GM18499 (cell line): ENCODE measurements at regions not wholly inside any gene's neighbourhood (a gene's known extent, or its start where the extent isn't known, plus 50 kb on each side); places are given as distances from the start of the nearest gene placed in this dataset.

Experiments
- ATAC-seq: cut with Tn5 transposase; IDR thresholded peaks from one replicate; pipeline ENCODE4 v1.9.1; 2021; ENCODE audit warnings: moderate number of reproducible peaks; ENCODE audit not compliant: insufficient read depth, unreplicated experiment

DNA sequence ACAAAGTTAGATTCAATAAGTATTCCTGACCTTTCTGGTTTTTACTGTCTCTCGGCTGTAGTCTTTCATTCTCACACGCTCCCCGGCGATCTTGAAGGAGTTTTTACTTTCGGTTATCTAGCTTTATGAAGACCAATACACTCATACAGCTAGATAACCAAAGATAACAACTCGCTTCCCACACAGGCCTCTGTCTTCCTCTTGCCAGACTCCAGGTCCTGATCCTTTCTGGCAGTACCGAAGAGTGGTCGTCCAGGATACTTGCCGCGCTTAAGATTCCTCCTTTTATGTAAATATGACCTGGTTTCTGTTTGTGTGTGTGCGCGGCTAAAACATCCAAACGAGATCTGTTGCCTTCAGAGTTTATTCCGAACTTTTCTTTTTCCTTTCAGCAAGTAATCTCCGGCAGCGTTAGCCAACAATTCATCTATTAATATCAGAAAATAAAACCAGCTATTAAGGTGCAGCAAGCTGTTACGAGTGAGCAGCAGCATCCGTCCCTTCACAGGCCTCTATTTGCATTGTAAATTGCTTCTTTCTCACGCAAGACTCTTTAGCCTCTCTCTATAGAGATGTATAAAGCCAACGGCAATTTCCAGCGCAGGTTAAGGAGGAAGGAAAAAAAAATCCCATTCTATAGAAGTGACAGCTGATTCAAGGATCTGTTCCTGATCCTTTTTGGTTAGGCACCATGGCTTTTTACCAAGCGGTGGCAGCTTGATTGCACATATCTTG, 216.1 kb downstream of the MEF2C start:
- peak; percentile 59 for ATAC-seq

DNA sequence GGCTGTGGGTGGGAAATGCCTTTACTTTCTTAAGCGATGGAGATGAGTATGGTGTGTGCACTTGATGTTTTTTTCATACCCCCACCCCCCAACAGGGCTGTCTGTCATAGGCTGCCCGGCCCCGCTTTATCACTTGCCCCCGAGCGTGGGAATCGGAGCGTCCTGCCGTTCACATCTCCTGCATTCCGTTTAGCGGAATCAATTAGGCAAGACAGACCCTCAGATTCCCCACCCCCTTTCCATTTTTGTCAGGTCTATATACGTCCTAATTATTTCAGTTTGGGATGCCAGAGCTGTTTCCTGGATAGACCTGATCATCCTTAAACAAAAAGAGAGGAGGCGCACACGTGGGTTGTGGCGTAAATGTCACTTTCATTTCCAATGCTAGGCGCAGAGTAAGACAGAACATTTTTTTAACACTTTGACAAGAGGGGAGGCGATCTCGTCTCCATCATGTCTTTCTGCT, 217.2 kb downstream of the MEF2C start:
- ATAC-seq, result no peak

DNA sequence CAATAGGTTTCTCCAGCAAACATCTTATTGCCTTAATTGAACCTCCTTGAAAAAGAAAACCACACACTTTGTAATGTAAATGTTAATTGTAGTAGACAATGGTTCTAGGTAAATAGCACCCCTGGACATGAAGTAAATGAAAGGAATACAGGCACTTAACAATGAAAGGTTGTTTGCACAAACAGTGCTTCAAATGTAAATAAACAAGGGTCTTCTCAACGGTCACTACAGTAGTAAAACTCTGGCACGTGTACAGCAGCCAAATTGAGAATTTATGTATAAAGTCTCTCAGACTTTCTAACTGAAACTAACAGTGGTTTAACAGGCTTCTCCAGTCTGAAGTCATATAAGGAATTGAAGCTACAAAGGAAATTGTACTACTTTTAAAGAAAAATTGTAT, 218.3 kb downstream of the MEF2C start:
- ATAC-seq, result no peak

DNA sequence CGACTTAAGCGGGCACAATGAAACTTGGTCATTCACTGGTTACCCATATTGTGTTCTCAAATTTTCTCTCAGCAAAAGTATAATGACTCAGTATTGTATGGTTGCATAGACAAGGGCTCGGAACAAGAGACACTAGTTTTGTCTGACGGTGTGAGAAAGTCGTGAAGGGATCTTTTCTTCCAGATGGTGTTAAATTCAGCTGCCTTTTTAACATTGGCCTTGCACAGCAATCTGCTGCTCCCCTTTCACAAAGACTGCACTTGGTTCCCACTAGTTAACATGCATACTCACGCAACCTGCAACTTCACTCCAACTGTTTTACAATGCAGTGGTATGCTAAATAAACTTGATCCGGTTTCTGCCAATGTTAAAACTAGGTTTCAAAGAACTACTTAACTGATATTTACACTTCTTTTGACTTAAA, 219.2 kb downstream of the MEF2C start:
- ATAC-seq, result no peak

DNA sequence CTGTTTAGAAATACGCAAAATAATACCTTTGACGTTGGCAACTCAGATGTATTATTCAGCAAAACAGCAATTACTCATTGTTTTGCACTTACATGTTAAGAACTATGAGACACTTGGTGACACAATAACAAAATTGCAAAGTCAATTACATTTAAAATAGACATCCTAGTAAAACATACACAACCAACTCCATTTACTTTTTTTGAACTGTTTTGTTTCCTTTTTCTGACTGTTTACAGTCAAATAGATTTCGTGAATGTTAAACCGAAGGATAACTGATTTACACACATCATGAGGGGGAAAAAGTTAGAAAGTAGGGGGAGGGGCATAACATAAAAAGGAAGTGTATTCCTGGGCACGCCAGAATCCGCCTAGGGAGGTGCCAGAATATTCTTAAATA, 220.1 kb downstream of the MEF2C start:
- ATAC-seq, result no peak

DNA sequence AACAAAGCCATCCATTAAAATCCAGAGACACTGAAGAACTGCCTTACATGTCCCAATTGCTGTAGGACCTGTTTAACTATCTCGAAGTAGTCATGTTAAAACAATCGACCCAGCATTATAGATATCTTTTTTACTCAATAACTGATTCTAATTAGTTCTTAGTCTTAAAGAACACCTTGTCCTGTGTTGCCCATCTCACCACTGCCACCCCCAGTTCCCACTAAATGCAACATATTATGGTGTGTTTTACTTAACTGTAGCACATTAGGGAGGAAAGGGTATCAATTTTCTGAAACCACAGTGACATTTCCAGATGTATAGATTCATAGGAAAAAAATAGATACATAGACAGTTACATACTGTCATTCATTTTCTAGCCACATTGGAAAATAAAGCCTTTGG, 221.2 kb downstream of the MEF2C start:
- ATAC-seq, result no peak

DNA sequence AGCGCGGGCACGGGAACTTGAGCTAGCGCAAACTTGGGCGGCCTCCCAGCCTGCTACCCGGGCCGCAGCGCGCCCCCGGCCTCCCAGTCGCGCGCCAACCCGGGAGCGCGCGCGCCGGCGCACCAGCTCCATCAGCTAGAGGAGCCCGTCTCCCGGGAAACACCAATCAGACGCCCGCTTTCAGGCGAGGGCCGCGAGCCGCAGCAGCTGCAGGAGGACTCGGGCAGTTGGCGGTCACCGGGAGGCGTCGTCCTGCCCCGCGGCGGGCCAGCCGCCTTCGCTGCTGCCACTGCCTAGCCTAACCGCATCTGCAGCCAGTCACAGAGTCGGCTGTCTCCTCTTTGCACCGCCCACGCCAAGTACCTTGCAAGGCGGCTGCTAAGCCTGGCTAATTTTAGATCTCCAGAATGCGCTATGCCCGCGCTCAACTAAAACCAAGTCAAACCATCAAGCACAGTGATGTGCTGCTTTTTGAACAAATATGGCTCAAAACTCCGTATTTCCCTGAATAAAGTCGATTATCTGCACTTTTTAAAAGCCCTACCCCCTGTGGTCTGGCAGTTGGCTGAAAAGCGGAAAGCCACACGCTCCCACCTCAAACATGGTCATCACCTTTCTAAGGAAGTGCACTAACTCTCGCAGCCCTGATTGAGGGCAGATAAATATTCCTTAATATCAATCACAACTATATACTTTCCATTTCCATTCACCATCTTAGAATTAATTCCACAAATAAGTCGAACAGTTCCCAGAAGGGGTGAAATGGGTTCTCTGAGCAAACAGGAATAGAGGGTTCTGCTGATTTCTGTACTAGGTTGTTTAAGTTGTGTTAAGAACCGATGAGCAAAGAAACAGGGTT, 221.8 kb downstream of the MEF2C start:
- peak; percentile 33 for ATAC-seq

DNA sequence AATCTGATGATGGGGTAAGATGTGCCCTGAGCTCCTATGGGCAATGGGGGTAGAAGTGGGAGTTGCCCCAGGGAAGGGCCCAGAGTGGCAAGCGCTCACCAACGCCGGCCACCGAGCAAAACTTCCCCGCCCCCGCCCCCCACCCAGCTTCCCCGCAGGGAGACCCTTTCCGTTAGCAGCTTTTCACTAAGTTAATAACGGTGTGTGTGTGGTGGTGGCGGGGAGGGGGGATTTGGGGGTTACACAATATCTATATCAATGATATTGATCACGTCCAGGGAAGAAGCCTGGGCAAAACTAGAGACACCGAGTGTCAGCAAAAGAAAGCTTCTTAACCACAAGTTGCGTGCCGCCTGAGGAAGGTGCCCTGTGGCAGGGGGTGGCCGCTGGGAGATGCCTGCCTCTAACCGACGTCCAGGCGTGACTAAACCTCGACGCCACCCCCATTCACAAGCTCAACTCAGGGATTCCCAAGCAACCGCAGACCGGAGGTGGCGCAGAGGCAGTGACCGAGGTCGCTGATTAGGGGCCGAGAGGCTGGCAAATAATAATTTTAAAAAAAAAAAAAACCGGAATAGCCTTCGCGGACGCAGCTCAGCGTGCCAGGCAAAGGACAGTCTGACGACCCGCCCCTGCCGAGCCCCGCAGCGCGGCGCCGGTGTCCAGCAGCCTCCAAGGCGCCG, 222.6 kb downstream of the MEF2C start:
- ATAC-seq, result peak; percentile 6

DNA sequence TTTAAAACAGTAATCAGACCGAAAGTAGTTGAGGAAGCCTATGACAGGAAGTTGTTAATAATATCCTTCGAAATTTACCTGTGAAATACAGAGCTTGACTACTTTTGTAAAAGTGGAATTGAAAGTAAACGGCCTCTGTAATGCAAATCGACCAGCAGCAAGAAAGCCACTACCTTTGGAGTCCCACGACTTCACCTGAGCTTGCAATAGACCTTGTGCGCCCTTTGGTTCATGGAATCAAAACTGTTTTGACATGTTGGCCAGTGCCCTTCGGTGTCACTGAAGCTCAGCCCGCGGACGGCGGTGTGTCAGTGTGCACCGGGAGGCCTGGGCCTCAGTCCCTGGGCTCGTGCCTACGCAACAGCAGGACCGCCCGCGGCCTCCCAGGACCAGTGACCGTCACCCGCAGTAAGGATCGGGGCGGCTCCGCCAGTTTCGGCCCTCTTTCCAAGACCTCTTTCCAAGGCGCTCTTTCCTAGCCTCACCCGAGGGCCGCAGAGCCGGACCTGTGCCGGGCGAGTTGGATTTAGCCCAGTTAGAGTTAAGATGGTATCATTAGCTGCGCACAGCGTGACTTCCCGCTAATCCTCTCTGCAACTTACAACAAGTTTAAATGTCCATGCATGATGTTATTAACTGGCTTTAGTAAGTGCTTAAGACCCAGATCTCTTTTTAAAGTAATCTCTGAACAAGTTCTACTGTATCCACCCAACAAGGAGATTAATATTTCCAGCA, 223.3 kb downstream of the MEF2C start:
- ATAC-seq, result peak; percentile 74

DNA sequence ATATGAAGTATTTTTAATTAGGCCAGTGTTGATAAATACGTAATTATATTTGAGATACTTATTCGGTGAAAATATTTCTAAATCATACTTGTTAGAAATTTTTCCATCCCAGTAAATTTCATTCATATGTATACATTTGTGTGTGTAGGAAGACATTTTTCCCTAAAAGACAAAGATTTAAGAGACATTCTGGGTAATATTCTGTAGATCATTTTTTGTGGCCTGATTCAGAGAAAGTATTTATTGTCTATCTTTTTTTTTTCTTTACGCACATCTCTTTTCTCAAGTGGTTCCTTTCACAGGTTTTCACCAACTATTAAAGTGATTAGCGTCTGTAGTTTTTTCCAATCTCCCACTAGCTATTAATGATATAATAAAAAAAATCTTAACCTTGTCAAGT, 224.1 kb downstream of the MEF2C start:
- no peak for ATAC-seq

DNA sequence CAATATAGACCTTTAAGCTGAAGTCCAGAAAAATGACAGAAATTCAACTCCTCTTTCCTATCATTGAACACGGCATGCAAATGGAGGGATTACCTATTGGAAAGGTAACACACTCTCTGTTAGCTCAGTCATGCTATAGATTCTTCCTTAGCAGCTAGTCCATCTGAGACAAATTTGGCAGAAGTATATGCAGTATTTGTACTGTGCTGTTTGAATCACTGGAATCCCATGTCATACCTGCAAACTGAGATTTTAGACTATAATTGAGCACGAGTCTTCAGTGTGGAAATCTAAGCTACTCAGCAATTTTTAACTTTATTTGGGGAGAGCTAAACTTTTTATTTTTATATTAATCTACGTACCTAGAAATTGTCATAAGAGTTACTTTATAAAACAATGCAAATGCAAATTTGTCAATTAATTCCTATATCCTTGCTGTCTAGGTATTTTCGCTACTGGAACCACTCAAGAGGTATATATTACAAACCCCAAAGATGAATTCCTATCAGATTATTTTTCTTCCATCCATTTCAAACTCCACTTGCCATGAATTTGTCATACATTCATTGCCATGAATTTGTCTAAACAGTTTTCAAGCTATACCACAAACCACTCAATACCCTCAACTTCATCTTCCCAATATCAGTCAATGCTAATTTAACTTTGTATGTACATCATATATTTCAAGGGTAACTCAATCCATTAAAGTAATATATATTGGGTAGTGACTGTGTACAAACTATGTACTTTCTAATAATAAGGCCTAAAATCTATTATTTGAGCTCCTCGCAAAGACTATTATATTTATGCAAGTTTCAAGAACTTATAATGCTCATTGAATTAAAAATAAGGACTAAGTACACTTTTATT, 224.8 kb downstream of the MEF2C start:
- no peak for ATAC-seq

DNA sequence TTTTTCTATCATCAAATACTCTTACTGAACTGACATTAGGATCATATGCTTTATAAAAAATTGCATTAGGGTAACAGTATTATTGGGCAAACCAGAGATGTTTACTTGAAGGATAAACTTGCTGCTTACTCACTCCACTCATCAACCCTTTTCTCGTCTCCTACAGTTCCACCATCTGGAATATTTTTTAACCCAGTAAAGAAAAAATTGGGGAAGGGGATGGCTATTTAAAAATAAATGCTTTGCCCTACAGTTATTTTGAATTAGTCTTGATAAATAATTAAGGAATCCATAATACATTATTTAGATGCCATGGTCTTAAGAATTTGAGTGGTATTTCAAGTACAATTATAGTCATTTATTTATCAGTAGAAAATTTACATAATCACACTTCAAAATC, 225.8 kb downstream of the MEF2C start:
- no peak for ATAC-seq

DNA sequence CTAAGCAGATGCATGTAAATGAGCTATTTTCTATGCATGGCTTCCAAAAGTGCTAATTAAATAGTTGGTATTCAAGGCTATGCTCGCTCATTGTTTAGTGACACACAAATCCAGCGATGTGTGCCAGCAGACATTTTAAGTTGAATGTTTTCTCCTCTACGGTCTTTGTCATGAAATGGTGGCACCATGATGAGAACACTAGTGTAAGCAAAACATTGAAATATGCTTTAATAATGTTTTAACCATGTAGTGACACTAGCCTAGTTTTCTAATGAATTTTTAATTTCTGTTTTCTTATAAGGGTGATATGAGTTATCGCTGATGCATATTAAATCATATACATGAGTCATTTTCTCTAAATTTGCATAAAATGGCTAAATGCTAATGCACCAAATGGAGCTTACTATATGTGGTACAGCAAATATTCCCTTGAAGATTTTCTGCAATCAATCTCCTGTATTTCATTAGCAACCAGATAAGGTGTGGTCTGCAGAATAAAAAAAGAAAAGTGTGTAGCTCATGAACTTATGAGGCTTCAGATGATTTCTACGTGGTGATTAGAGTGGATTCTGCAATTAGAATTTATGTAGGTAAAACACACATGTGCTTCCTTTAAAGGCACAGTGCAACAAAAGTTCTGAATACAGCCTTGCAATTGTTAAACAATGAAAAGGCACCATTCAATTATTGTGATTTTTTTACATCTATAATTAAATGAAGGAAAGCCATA, 226.6 kb downstream of the MEF2C start:
- no peak for ATAC-seq

DNA sequence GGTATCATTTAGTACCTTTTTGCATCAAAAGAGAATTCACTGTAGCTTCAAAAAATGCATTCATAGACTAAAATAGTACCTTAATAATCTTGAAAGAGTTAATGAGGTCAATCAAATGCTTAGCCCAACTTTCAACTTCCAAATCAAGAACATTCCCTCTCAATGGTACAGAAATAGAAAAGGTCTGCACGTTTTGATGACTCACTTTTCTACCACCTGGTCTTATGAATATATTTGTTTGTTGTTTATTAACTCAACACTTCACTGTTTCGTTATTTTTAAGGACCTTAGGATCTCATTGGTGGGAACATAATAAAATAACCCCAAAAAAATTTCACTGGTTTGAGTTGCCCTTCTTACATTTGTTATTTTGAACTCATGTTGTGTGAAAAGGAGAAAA, 229.5 kb downstream of the MEF2C start:
- no peak for ATAC-seq

DNA sequence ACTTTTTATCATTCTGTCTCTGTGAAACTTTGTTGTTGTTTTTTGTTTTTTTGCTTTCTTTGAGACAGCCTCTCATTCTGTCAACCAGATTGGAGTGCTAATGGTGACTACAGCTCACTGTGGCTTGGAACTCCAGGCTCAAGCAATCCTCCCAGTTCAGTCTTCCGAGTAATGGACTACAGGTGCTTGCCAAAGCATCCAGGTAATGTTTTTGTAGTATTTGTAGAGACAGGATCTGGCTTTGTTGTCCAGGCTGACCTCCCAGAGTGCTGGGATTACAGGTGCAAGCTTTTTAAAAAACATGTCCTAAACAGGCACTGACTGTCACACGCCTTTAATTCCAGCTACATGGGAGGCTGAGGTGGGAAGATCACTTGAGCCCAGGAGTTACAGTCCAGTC, 235.1 kb downstream of the MEF2C start:
- no peak for ATAC-seq

DNA sequence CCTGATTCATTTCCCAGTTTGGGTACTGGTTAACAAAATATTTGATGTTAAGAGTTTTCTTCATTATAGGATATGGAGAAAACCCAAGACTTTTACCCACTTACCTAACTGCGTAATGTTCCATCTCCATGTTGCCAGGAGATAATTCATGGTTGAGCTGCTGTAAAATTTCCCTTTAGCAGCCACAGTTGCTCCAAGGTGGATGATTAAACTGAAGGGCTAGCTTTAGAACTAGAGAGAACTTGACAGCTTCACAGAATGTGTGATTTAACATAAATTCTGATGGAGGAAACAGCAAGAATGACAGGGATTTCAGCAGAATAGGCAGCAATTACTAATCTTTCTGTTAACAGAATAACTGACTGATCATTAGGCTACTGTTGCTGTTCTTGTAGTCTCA, 236.1 kb downstream of the MEF2C start:
- no peak for ATAC-seq

DNA sequence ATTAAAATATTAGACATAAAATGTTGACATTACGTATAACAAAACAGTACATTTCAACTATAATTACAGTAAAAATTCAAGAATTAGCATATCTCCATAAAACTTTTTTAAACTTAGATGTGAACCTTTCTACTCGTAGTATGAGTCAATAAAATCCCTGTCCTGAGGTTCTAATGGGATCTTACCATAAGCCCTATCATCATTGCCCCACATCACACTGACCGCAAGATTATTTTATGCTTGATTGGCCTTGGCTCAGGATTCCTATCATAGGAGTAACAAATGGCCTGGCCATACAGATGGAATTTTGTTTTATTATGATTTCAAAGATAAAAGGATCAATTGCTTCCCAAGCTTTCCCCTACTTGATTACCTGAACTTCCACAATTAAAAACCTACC, 238.3 kb downstream of the MEF2C start:
- ATAC-seq, result no peak

DNA sequence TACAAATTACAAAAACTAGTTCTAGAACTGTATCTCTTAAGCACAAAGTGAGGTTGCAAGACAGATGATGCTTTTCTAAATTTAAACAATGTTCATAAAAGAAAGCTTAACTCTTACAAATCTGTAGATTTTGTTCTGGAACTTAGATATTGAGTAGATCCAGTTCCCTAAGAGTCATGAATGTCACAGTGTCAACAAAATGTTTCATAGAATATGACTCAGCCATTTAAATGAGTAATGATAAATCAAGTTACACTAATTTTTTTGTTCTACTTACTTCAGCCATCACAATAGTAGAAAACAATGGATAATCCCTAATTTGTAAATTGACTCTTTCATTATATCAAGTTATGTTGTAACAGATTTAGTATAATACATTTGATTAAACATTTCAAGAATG, 239.7 kb downstream of the MEF2C start:
- no peak for ATAC-seq

DNA sequence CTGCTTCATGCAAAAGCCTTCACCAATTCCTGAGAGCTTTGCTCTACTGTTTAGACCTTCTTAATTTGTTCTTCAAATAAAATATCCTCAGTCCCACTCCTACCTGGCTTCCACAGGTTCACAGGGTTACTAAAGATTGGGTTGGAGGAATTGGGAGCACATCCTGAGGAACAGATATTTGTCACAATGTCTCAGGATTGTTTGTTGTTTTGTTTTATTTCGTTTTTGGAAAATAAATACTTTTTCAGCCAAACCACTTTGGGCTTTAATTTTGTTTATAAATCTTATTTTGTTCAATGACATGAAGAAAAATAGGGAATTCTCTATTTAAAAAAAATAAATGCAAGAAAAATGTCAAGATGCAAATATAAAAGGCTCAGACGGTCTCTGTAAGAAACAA, 249.0 kb downstream of the MEF2C start:
- ATAC-seq, result no peak
